Putamen (tissue), 1 donor: ENCODE measurements at regions not wholly inside any gene's neighbourhood (a gene's known extent, or its start where the extent isn't known, plus 50 kb on each side); places are given as distances from the start of the nearest gene placed in this dataset.
"Not testable (repeated sequence)": the region's sequence is repeated elsewhere in the genome, so short reads cannot be mapped to it uniquely, and the experiment has no call there.

Experiments
- DNase-seq: peaks from one replicate; pipeline ENCODE4 v3.0.0-alpha.2; 2016; ENCODE audit warnings: low spot score

- no peak for DNase-seq
Measured at GRCh38 chr3:106399761-106400160, 530.9 kb upstream of the CBLB start.

- DNase-seq: no peak
Measured at GRCh38 chr3:106401666-106402490, 533.1 kb upstream of the CBLB start.

GRCh38 chr3:106403371-106404145, 534.7 kb upstream of the CBLB start:
- DNase-seq: no peak

- no peak for DNase-seq
Measured at GRCh38 chr3:106413683-106414082, 544.9 kb upstream of the CBLB start.

GRCh38 chr3:106420628-106421027, 551.8 kb upstream of the CBLB start:
- no peak for DNase-seq

- no peak for DNase-seq
Measured at GRCh38 chr3:106421426-106421825, 552.6 kb upstream of the CBLB start.

- DNase-seq: no peak
Measured at GRCh38 chr3:106421909-106422308, 553.1 kb upstream of the CBLB start.

GRCh38 chr3:106423321-106424225, 554.8 kb upstream of the CBLB start:
- no peak for DNase-seq

- DNase-seq: no peak
Measured at GRCh38 chr3:106425026-106425425, 556.2 kb upstream of the CBLB start.

GRCh38 chr3:106425916-106426315, 557.1 kb upstream of the CBLB start:
- no peak for DNase-seq

GRCh38 chr3:106428565-106428994, 559.8 kb upstream of the CBLB start:
- DNase-seq: no peak

- DNase-seq: no peak
Measured at GRCh38 chr3:106431721-106432120, 562.9 kb upstream of the CBLB start.

- DNase-seq: no peak
Measured at GRCh38 chr3:106435899-106436453, 567.2 kb upstream of the CBLB start.

GRCh38 chr3:106438887-106439286, 570.1 kb upstream of the CBLB start:
- DNase-seq: peak; percentile 38

- DNase-seq: no peak
Measured at GRCh38 chr3:106440672-106441071, 571.9 kb upstream of the CBLB start.

- no peak for DNase-seq
Measured at GRCh38 chr3:106446271-106446670, 577.5 kb upstream of the CBLB start.

- no peak for DNase-seq
Measured at GRCh38 chr3:106447723-106448301, 579.0 kb upstream of the CBLB start.

- not testable (repeated sequence) for DNase-seq
Measured at GRCh38 chr3:106448372-106448966, 579.7 kb upstream of the CBLB start.

- DNase-seq: peak; percentile 42
Measured at GRCh38 chr3:106452096-106452495, 583.3 kb upstream of the CBLB start.

- DNase-seq: no peak
Measured at GRCh38 chr3:106454497-106454896, 585.7 kb upstream of the CBLB start.
